Fibroblast of lung (primary cell): ENCODE measurements at regions not wholly inside any gene's neighbourhood (a gene's known extent, or its start where the extent isn't known, plus 50 kb on each side); places are given as distances from the start of the nearest gene placed in this dataset.

Experiments used
- DNase-seq, 2 donors: peaks; one replicate each; pipeline versions ENCODE4 v3.0.0 to v3.0.0-alpha.2; 2010; ENCODE audit warnings: low read depth in 2 of 2
- H2AFZ ChIP-seq: 2 replicates; pipeline ENCODE4 v1.5.1; 2012; ENCODE audit warnings: low read length, control low read depth, inconsistent platforms
- H3K27ac ChIP-seq: 2 replicates; pipeline ENCODE4 v1.5.1; 2011; ENCODE audit warnings: low read length, control low read depth; ENCODE audit not compliant: insufficient read depth
- H3K27me3 ChIP-seq: 2 replicates; pipeline ENCODE4 v1.5.1; 2011; ENCODE audit warnings: mild to moderate bottlenecking, low read length; ENCODE audit not compliant: control insufficient read depth, insufficient read depth
- H3K36me3 ChIP-seq: 2 replicates; pipeline ENCODE4 v1.5.1; 2011; ENCODE audit warnings: low read length; ENCODE audit not compliant: control insufficient read depth, insufficient read depth
- H3K4me1 ChIP-seq: 2 replicates; pipeline ENCODE4 v1.5.1; 2011; ENCODE audit warnings: low read length; ENCODE audit not compliant: control insufficient read depth, insufficient read depth; ENCODE audit errors: extremely low read depth
- H3K4me2 ChIP-seq: 2 replicates; pipeline ENCODE4 v1.5.1; 2011; ENCODE audit warnings: low read length, control low read depth; ENCODE audit not compliant: insufficient read depth; ENCODE audit errors: extremely low read depth
- H3K4me3 ChIP-seq, 4 experiments: fragments of 200-600 bp in 1 of 4; sonication (generic) in 1 of 4; replicated peaks in 1 of 4; 2 replicates each; pipeline ENCODE4 v1.5.1; 2011 to 2016; ENCODE audit warnings: low read length in 4 of 4, low read depth in 3 of 4, mild to moderate bottlenecking in 3 of 4, control low read depth in 2 of 4, inconsistent platforms in 1 of 4, mixed read lengths in 1 of 4; ENCODE audit not compliant: insufficient read depth in 1 of 4; ENCODE audit errors: control extremely low read depth in 1 of 4
- H3K79me2 ChIP-seq: 2 replicates; pipeline ENCODE4 v1.5.1; 2012; ENCODE audit warnings: mild to moderate bottlenecking, low read length, inconsistent platforms; ENCODE audit not compliant: control insufficient read depth, insufficient read depth
- H3K9ac ChIP-seq: 2 replicates; pipeline ENCODE4 v1.5.1; 2011; ENCODE audit warnings: mild to moderate bottlenecking, low read length, control low read depth; ENCODE audit not compliant: insufficient read depth
- H3K9me3 ChIP-seq: 2 replicates; pipeline ENCODE4 v1.5.1; 2012; ENCODE audit warnings: low read depth, low read length; ENCODE audit not compliant: control insufficient read depth, insufficient read depth
- H4K20me1 ChIP-seq: 2 replicates; pipeline ENCODE4 v1.5.1; 2011; ENCODE audit warnings: low read length; ENCODE audit not compliant: control insufficient read depth, insufficient read depth; ENCODE audit errors: extremely low read depth
- EZH2 ChIP-seq: IDR thresholded peaks from 2 replicates; pipeline ENCODE4 v1.5.1; 2012; ENCODE audit warnings: low read length, control low read depth, mild to moderate bottlenecking; ENCODE audit errors: missing control alignments
- TF ChIP-seq, protein P1 (sequence below), 2 donors: IDR thresholded peaks in 1 of 2; conservative IDR thresholded peaks in 1 of 2; 1 replicate in 1 of 2; 2 replicates in 1 of 2; pipeline ENCODE4 v1.5.1; 2011 to 2012; ENCODE audit warnings: low read length in 2 of 2, control low read depth in 1 of 2, inconsistent platforms in 1 of 2, low read depth in 1 of 2, mild to moderate bottlenecking in 1 of 2

DNA sequence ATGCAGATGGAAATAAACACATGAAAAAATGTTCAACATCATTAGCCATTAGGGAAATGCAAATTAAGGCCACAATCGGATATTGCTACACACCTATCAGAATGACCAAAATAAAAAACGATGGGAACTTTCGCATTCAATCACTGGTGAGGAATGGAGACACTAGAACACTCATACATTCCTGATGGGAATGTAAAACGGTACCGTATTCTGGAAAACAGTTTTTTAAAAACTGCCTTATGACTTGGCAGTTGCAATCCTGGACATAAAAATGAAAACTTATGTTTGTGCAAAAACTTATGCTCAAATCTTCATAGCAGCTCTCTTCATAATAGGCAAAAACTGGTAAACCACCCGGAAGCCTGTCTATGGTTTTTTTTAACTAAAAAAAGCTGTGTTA is 146.0 kb downstream of the CEBPB start:
- no peak overlapping the region for H3K9ac ChIP-seq
- DNase-seq: peak in 1 of 2 donors; percentile 19
- H3K79me2 ChIP-seq: no peaks in the 10 kb centered on the region
- TF ChIP-seq, protein P1, sequence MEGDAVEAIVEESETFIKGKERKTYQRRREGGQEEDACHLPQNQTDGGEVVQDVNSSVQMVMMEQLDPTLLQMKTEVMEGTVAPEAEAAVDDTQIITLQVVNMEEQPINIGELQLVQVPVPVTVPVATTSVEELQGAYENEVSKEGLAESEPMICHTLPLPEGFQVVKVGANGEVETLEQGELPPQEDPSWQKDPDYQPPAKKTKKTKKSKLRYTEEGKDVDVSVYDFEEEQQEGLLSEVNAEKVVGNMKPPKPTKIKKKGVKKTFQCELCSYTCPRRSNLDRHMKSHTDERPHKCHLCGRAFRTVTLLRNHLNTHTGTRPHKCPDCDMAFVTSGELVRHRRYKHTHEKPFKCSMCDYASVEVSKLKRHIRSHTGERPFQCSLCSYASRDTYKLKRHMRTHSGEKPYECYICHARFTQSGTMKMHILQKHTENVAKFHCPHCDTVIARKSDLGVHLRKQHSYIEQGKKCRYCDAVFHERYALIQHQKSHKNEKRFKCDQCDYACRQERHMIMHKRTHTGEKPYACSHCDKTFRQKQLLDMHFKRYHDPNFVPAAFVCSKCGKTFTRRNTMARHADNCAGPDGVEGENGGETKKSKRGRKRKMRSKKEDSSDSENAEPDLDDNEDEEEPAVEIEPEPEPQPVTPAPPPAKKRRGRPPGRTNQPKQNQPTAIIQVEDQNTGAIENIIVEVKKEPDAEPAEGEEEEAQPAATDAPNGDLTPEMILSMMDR (conservative IDR thresholded peaks at IDR 0.05 in 1 of 2, IDR thresholded peaks at IDR 0.05 in 1 of 2; ENCODE audit: low read depth in 1 of 2, low read length in 2 of 2): no peak
- no peak for TF ChIP-seq EZH2
- H3K4me2 ChIP-seq: no peak overlapping the region
- no peak overlapping the region for H3K27ac ChIP-seq
- peaks cover 18% of the 10 kb centered on the region for H3K4me1 ChIP-seq
- H3K36me3 ChIP-seq: no peaks in the 10 kb centered on the region
- H3K4me3 ChIP-seq: no peak overlapping the region
- H3K9me3 ChIP-seq: no peaks in the 10 kb centered on the region
- H4K20me1 ChIP-seq: no peaks in the 10 kb centered on the region
- no peak overlapping the region for H2AFZ ChIP-seq
- H3K27me3 ChIP-seq: no peaks in the 10 kb centered on the region

DNA sequence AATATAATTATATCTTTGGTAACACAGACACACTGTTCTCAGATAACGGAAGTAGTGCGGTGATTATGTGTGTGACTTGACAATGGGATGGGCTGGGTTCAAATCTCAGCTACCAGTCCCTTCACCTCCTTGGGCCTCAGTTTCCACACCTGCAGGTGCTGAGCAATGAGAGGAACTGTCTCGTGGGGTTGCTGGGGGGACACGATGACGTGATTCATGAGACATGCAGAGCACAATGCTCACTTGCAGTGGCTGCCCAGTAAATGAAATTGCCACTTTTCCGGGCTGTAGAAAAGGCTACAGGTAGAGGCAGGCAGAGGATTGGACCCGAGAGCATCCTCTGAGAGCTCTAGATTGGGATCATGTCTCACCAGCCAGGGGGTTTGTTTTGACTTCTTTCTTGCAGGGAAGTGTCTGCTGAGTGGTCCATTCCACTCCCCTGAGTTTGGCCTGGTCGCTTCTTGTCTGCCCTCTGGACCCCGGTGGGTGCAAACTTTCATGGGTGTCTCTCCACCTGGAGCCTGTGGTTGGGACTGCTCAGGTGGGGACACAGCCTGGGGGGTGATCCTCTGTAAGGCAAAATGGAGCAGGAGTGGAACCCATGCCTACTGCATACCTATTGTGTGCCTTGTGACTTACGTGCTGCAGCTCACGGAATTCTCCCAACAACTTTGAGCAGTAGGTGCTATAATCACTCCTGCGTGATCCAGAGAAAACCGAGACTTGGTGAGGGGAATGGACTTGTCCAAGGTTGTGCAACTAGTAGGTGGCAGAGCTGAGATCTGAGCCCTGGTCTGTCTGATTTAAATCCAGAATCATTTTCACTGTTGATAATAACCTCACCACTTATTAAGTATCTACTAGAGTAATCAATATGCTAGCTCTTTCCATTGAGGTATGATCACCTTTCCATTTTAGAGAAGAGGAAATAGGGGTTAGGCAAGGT is 147.2 kb downstream of the CEBPB start:
- peaks cover 18% of the 10 kb centered on the region for H3K4me1 ChIP-seq

More for the DNA sequence above, 147.2 kb downstream of the CEBPB start:
- Histone ChIP-seq H3K27me3 (no peaks in the 10 kb centered on the region), H3K4me3 (no peak overlapping the region), H3K27ac (no peak overlapping the region), H3K4me2 (no peak overlapping the region), H3K9me3 (no peaks in the 10 kb centered on the region), H3K9ac (no peak overlapping the region), H3K36me3 (no peaks in the 10 kb centered on the region), H2AFZ (no peak overlapping the region), H3K79me2 (no peaks in the 10 kb centered on the region), H4K20me1 (no peaks in the 10 kb centered on the region)
- TF ChIP-seq EZH2: no peak
- TF ChIP-seq, protein P1 (conservative IDR thresholded peaks at IDR 0.05 in 1 of 2, IDR thresholded peaks at IDR 0.05 in 1 of 2; ENCODE audit: low read depth in 1 of 2, low read length in 2 of 2): no peak
- DNase-seq: no peak
